ENCODE measurements at regions not wholly inside any gene's neighbourhood (a gene's known extent, or its start where the extent isn't known, plus 50 kb on each side); places are given as distances from the start of the nearest gene placed in this dataset.

GRCh38 chr12:24379433-24379832 is 430.0 kb upstream of the SOX5 start:
- H2BK20ac ChIP-seq (ENCODE audit: low read depth, low read length): peak overlapping the region; percentile 72; the same call in 1 of the 2 replicates

More at GRCh38 chr12:24379433-24379832, 430.0 kb upstream of the SOX5 start:
- Histone ChIP-seq H4K8ac (ENCODE audit: low read depth in 2 of 2, low read length in 2 of 2) (peak overlapping the region; percentile 38 to 74; a peak in 3 of 4 replicates), H4K91ac (ENCODE audit: insufficient read depth, low read depth, low read length) (peak overlapping the region; percentile 30), H2AFZ (replicated peaks; ENCODE audit: low read length, poor library complexity) (no peak overlapping the region), H2BK120ac (ENCODE audit: low read depth, low read length) (peak overlapping the region; percentile 91), H2BK5ac (ENCODE audit: low read depth, low read length, poor library complexity, severe bottlenecking) (peak overlapping the region; percentile 89), H3K9ac (ENCODE audit: low read depth, low read length) (no peak overlapping the region), H3K4me1 (ENCODE audit: control insufficient read depth, insufficient read depth, low read length) (peaks cover 15% of the 10 kb centered on the region), H3K23ac (ENCODE audit: low read depth, low read length) (peak overlapping the region; percentile 32; the same call in 1 of the 2 replicates), H4K20me1 (ENCODE audit: insufficient read depth, low read length) (no peaks in the 10 kb centered on the region), H3K4me2 (ENCODE audit: low read depth, low read length) (no peak overlapping the region), H3K4me3 (ENCODE audit: insufficient read depth, low read depth, low read length) (no peak overlapping the region), H3K79me1 (ENCODE audit: low read depth in 1 of 2, low read length in 2 of 2) (peaks cover 9 to 29% of the 10 kb centered on the region in 2 experiments), H3K18ac (ENCODE audit: low read depth, low read length) (peak overlapping the region; percentile 58), H3K36me3 (ENCODE audit: control insufficient read depth, insufficient read depth, low read length) (no peaks in the 10 kb centered on the region; the same call in 1 of the 2 replicates), H3K9me1 (ENCODE audit: insufficient read depth, low read length) (peaks cover 3% of the 10 kb centered on the region; the same call in 1 of the 2 replicates), H3K56ac (ENCODE audit: extremely low read depth, insufficient read depth, low read length) (no peak overlapping the region), H4K5ac (ENCODE audit: low read depth, low read length) (peak overlapping the region; percentile 43; the same call in 1 of the 2 replicates), H3K9me3 (ENCODE audit: control insufficient read depth, insufficient read depth, low read length) (0 out of 2 replicates have a peak, but pooled peaks cover 3% of the 10 kb centered on the region), H2AK9ac (replicated peaks; ENCODE audit: low read depth, low read length, poor library complexity) (no peak overlapping the region), H2BK15ac (ENCODE audit: low read depth, low read length) (peak overlapping the region; percentile 87), H3K27ac (ENCODE audit: insufficient read depth, low read length) (no peak overlapping the region), H3K4ac (ENCODE audit: low read depth, low read length) (peak overlapping the region; percentile 75), H3K27me3 (ENCODE audit: control insufficient read depth, insufficient read depth, low read length) (no peaks in the 10 kb centered on the region), H3K14ac (replicated peaks; ENCODE audit: low read depth, low read length) (peak overlapping the region; percentile 31), H2AK5ac (ENCODE audit: low read depth, low read length) (peak overlapping the region; percentile 27; the same call in 1 of the 2 replicates)
- no peak for TF ChIP-seq MAFK (IDR thresholded peaks at IDR 0.05; ENCODE audit: low read depth, low read length)
- TF ChIP-seq BHLHE40 (IDR thresholded peaks at IDR 0.05; ENCODE audit: low read depth, low read length): no peak
- no peak for TF ChIP-seq CHD1 (IDR thresholded peaks at IDR 0.05; ENCODE audit: low read depth, low read length)
- TF ChIP-seq POLR2A (IDR thresholded peaks at IDR 0.05; ENCODE audit: low read depth, low read length): no peak
- TF ChIP-seq USF2 (IDR thresholded peaks at IDR 0.05; ENCODE audit: low read depth, low read length): no peak
- no peak for TF ChIP-seq CEBPB (IDR thresholded peaks at IDR 0.05; ENCODE audit: low read depth, low read length)
- TF ChIP-seq RCOR1 (IDR thresholded peaks at IDR 0.05; ENCODE audit: insufficient replicate concordance, low read length): no peak
- no peak for TF ChIP-seq ELK1 (IDR thresholded peaks at IDR 0.05; ENCODE audit: borderline replicate concordance, low read depth, low read length)
- no peak for TF ChIP-seq FOS (IDR thresholded peaks at IDR 0.05; ENCODE audit: low read depth, low read length)
- no peak for TF ChIP-seq MAZ (IDR thresholded peaks at IDR 0.05; ENCODE audit: borderline replicate concordance, low read depth, low read length)
- no peak for TF ChIP-seq SMC3 (IDR thresholded peaks at IDR 0.05; ENCODE audit: low read depth, low read length)
- no peak for TF ChIP-seq NFE2L2 (IDR thresholded peaks at IDR 0.05; ENCODE audit: low read depth, low read length)
- TF ChIP-seq MXI1 (IDR thresholded peaks at IDR 0.05; ENCODE audit: borderline replicate concordance, low read depth, low read length): no peak
- no peak for TF ChIP-seq RFX5 (IDR thresholded peaks at IDR 0.05; ENCODE audit: low read depth, low read length)
- TF ChIP-seq RAD21 (IDR thresholded peaks at IDR 0.05; ENCODE audit: low read length): no peak
- no peak for TF ChIP-seq CTCF (conservative IDR thresholded peaks at IDR 0.05; ENCODE audit: low read depth, low read length)
- no peak for ATAC-seq (ENCODE audit: low read depth)
- ChIA-PET CTCF (no interaction called here), POLR2A (ENCODE audit: unreplicated experiment) (no interaction called here)
- dilution Hi-C loops (cut with HindIII; ENCODE audit: low sequenced_read_pairs, unreplicated experiment) (no loop called here), intact Hi-C loops (cut with micrococcal nuclease) (loop anchor here (2.0 kb wide), 1 partner anchor 181 kb away; no protein-coding TSS in a partner anchor), in situ Hi-C loops (cut with MboI; ENCODE audit: low sequenced_read_pairs) (no loop called here)
- no TSS peak for BruUV-seq (replicated peaks)
- no peak for DNase-seq
- WGBS, 2 experiments (ENCODE audit: extremely low coverage in 2 of 2, insufficient read length in 1 of 2): no CpG with 5 or more reads among the region's 3 CpGs

All from IMR-90 (cell line).